Activated naive CD8-positive, alpha-beta T cell treated with anti-CD3 and anti-CD28 coated beads, Interleukin-2, amount 10 ng/mL, durations not matched to agents 7 days and 5 days (primary cell): ENCODE measurements at regions not wholly inside any gene's neighbourhood (a gene's known extent, or its start where the extent isn't known, plus 50 kb on each side); places are given as distances from the start of the nearest gene placed in this dataset.

Experiments used
- ATAC-seq: fragments of 150-1000 bp; cut with Tn5 transposase; one replicate; pipeline ENCODE4 v1.10.0; 2021; ENCODE audit warnings: low read depth, moderate library complexity
- POLR2A ChIA-PET: fragments of 350-600 bp; sonication (Branson Sonifier 250); formaldehyde crosslinking; loops from one replicate; lab custom pipeline; 2021; ENCODE audit warnings: antibody characterized with exemption; lab: Charles Lee
- DNase-seq: peaks from one replicate; pipeline ENCODE4 v3.0.0; 2021
- H3K27ac Mint-ChIP-seq: one replicate; pipeline ENCODE4 v1.8.0; 2022; ENCODE audit warnings: mild to moderate bottlenecking, mixed read lengths
- H3K27me3 Mint-ChIP-seq: one replicate; pipeline ENCODE4 v1.8.0; 2022; ENCODE audit warnings: mild to moderate bottlenecking, moderate library complexity, mixed read lengths
- H3K36me3 Mint-ChIP-seq: one replicate; pipeline ENCODE4 v1.8.0; 2021; ENCODE audit warnings: mild to moderate bottlenecking, mixed read lengths
- H3K4me1 Mint-ChIP-seq: one replicate; pipeline ENCODE4 v1.8.0; 2021; ENCODE audit warnings: mixed read lengths
- H3K4me3 Mint-ChIP-seq: one replicate; pipeline ENCODE4 v1.8.0; 2022; ENCODE audit warnings: mild to moderate bottlenecking, moderate library complexity, mixed read lengths
- H3K9me3 Mint-ChIP-seq: one replicate; pipeline ENCODE4 v1.8.0; 2021; ENCODE audit warnings: mixed read lengths

DNA sequence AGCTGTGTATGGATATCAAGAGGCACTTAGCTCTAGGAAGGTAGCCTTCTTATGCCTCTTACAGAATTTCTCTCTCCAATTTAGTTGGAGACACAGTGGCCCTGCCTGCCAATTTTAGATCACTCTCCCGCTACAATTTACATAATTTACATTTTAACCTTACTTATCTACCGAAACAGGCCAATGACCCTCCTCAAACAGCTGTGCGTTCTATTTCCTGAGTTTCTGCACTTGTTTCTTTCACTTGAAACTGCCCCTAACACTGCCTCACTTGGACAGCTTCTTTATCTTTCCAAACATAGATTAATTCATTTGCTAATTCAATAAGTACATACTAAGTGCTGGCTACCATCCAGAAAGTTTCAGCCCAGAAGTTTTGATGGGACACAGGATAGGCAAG, 52.9 kb upstream of the HDDC2 start:
- peaks cover 1% of the 10 kb centered on the region for H3K4me1 Mint-ChIP-seq
- DNase-seq (no peak), ATAC-seq (no peak)
- H3K27me3 Mint-ChIP-seq, result peaks cover 24% of the 10 kb centered on the region
- POLR2A ChIA-PET, result no interaction called here
- H3K27ac Mint-ChIP-seq, result no peak overlapping the region
- H3K36me3 Mint-ChIP-seq, result no peaks in the 10 kb centered on the region
- no peak overlapping the region for H3K4me3 Mint-ChIP-seq
- no peaks in the 10 kb centered on the region for H3K9me3 Mint-ChIP-seq

DNA sequence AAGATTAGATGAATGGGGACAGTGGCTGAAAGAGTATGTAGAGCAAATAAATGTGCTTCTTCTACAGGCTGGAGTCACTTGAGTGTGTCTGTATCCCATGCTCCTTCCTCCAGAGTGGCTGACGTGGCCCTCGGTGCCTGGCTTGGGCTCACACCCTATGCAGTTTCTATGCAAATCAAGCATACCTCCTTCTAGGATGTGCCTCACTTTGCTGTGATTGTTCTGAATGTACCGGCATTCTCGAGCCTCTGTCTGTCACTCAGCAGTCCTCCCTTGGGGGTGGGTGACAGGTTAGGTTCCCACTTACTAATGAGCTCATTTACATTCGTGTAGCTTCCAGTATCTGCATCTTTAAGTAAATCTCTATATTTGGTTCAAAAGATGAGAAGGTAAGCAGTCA, 55.1 kb upstream of the HDDC2 start:
- Mint-ChIP-seq H3K27me3 (peaks cover 24% of the 10 kb centered on the region), H3K4me1 (peaks cover 1% of the 10 kb centered on the region), H3K36me3 (no peaks in the 10 kb centered on the region), H3K27ac (no peak overlapping the region), H3K4me3 (no peak overlapping the region), H3K9me3 (no peaks in the 10 kb centered on the region)
- ATAC-seq (no peak), DNase-seq (no peak)
- POLR2A ChIA-PET, result no interaction called here

DNA sequence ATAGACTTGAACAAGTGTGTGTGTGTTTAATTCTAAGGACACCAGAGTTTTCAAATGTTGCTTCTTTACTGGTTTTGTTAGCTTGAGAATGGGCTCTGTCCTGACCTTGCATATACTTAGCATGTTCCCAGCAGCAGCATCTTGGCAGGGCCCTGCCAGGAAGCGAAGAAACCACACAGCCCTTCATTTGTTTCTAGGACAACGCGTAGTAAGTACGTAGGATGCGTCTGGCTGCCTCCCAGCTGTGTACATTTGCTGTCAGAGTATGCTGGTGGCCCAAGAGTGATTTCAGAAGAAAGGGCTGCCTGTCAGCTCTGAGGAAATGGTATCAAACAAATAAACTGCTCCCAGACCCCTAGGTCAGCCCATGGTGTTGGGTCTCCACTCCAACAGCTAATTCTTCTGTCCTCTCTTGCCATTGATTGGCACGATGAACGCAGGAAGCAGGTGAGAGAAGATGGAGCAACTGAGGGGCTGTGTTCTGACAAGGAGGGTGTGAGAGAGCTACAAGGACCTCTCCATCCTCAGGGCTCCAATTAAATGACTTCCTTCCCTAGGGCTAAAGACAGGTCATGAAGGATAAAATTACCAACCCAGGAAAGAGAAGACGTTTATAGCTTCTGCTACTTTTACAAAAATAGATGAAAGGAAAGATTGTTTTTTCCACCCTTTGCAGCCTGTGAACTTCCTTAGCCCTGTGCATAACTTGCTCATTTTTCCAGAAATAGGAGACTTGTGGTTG, 55.9 kb upstream of the HDDC2 start:
- peaks cover 4% of the 10 kb centered on the region for H3K4me1 Mint-ChIP-seq
- no peak for DNase-seq
- ATAC-seq, result peak; percentile 47
- H3K27ac Mint-ChIP-seq, result no peak overlapping the region
- H3K9me3 Mint-ChIP-seq, result no peaks in the 10 kb centered on the region
- peaks cover 29% of the 10 kb centered on the region for H3K27me3 Mint-ChIP-seq
- no peak overlapping the region for H3K4me3 Mint-ChIP-seq
- POLR2A ChIA-PET, result no interaction called here
- no peaks in the 10 kb centered on the region for H3K36me3 Mint-ChIP-seq

DNA sequence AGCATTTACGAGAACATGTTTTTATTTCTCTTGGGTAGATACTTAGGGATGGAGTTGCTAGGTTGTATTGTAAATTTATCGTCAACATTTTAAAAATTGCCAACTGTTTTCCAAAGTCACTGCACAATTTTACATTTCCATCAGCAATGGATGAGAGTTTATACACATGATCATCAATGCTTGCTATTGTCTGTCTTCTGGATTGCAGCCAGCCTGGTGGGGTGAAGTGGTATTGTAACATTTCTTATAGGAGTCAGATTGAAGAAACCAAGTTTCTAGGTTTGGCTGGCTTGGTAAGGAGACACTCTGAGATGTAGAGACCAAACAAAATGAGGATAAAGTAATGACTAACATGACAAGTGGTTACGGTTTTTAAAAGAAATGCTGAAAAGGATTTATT, 57.1 kb upstream of the HDDC2 start:
- Mint-ChIP-seq H3K36me3 (no peaks in the 10 kb centered on the region), H3K4me3 (no peak overlapping the region), H3K27me3 (peaks cover 38% of the 10 kb centered on the region), H3K9me3 (no peaks in the 10 kb centered on the region), H3K4me1 (peaks cover 5% of the 10 kb centered on the region), H3K27ac (no peak overlapping the region)
- POLR2A ChIA-PET, result no interaction called here
- DNase-seq, result no peak
- ATAC-seq, result no peak

DNA sequence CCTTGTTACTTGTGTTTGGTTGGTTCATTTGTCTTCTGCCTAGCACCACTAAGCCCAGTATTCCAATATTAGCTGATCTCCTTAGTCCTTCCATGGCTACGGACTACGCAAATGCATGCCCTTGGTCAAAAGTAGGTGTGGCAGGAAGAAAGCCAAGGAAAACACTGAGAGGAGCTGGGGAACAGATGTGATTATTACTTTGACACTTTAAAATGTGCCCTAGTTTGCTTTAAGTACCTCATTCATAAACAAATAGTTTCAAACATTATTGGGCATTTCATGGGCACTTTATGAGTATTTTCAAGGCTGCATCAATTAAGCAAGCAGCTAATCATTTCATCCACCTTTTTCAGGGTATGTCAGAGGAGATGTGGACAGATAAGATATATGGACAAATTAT, 60.1 kb upstream of the HDDC2 start:
- Mint-ChIP-seq H3K27ac (no peak overlapping the region), H3K36me3 (no peaks in the 10 kb centered on the region), H3K4me1 (peaks cover 5% of the 10 kb centered on the region), H3K27me3 (peaks cover 55% of the 10 kb centered on the region), H3K9me3 (no peaks in the 10 kb centered on the region), H3K4me3 (no peak overlapping the region)
- ATAC-seq (no peak), DNase-seq (no peak)
- POLR2A ChIA-PET, result no interaction called here

DNA sequence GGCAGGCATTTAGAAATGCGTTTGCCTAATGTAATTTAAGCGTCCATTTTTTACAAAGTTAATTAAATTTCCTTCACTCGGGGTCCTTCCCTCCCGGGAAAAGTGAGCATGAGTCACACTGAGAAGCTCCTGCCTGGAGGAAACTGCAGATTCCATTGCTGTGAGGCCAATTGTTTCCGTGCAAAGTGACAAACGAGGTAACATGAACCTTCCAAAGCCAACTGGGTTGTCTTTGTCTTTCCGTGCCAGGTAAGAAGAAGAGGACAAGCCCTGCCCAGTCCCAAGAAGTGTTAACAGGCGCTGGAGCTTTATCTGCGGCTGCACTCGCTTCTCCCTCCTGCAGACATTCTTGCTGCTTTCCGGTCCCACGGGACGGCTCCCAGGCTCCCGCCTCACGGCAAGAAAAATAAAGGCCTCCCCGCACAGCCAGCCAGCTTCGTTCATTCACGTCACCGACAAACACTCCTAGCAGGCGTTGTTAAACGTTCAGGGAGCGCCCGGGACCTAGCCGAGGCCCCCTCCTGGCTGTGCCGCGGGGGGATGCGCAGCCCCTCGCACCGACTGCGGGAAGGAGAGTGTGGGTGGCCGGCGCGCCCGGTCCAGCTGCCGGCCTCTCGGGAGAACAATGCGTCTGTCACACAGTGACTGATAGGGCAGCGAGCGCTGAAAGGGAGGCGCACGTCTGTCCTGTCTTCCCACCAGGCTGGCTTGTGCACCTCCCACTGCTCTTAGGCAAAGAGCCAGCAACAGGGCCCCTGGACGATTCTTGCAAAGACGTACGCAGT, 61.5 kb upstream of the HDDC2 start:
- H3K4me1 Mint-ChIP-seq, result peaks cover 3% of the 10 kb centered on the region

DNA sequence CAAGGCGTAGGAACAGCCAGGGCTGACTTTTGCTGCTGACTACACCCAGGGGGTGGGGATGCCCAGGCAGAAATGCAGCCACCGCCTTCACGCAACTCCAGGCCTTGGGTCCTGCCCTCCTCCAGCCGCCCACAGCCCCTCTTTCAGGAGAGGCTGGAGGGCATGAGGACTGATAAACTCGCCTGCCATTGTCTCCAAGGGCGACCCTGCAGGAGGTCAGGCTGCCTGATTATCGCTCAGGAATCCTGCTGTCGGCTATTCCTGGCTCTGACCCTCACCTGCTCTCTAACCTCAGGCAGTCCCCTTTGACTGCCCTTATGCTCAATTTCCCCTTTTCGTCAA, 62.0 kb upstream of the HDDC2 start:
- Mint-ChIP-seq H3K27me3 (peaks cover 55% of the 10 kb centered on the region), H3K27ac (no peak overlapping the region), H3K4me1 (peaks cover 3% of the 10 kb centered on the region), H3K4me3 (no peak overlapping the region), H3K9me3 (no peaks in the 10 kb centered on the region), H3K36me3 (no peaks in the 10 kb centered on the region)
- ATAC-seq (no peak), DNase-seq (no peak)
- POLR2A ChIA-PET, result no interaction called here

More for the DNA sequence above, 61.5 kb upstream of the HDDC2 start:
- H3K4me3 Mint-ChIP-seq, result no peak overlapping the region
- H3K27ac Mint-ChIP-seq, result no peak overlapping the region
- POLR2A ChIA-PET, result no interaction called here
- no peaks in the 10 kb centered on the region for H3K36me3 Mint-ChIP-seq
- H3K9me3 Mint-ChIP-seq, result no peaks in the 10 kb centered on the region
- H3K27me3 Mint-ChIP-seq, result peaks cover 53% of the 10 kb centered on the region
- ATAC-seq (no peak), DNase-seq (no peak)

DNA sequence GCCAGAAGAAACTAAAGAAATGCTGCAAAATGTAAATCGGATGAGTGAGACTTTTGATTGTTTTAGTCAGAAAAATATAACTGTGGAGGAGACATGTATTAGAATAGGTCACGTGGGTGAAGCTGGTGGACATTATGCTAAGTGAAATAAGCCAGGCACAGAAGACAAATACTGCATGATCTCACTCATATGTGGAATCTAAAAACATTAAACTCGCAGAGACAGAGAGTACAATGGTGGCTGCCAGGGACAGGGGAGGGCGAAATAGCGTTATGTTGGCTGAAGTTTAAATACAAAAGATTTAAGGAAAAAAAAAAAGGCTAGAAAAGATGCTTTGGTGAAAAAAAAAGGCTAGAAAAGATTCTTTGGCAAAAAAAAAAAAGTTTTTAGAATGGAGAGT, 63.5 kb upstream of the HDDC2 start:
- DNase-seq, result no peak
- H3K27me3 Mint-ChIP-seq, result peaks cover 51% of the 10 kb centered on the region
- POLR2A ChIA-PET, result no interaction called here
- H3K36me3 Mint-ChIP-seq, result no peaks in the 10 kb centered on the region
- H3K4me3 Mint-ChIP-seq, result no peak overlapping the region
- ATAC-seq, result no peak
- peaks cover 3% of the 10 kb centered on the region for H3K4me1 Mint-ChIP-seq
- no peaks in the 10 kb centered on the region for H3K9me3 Mint-ChIP-seq
- H3K27ac Mint-ChIP-seq, result no peak overlapping the region

DNA sequence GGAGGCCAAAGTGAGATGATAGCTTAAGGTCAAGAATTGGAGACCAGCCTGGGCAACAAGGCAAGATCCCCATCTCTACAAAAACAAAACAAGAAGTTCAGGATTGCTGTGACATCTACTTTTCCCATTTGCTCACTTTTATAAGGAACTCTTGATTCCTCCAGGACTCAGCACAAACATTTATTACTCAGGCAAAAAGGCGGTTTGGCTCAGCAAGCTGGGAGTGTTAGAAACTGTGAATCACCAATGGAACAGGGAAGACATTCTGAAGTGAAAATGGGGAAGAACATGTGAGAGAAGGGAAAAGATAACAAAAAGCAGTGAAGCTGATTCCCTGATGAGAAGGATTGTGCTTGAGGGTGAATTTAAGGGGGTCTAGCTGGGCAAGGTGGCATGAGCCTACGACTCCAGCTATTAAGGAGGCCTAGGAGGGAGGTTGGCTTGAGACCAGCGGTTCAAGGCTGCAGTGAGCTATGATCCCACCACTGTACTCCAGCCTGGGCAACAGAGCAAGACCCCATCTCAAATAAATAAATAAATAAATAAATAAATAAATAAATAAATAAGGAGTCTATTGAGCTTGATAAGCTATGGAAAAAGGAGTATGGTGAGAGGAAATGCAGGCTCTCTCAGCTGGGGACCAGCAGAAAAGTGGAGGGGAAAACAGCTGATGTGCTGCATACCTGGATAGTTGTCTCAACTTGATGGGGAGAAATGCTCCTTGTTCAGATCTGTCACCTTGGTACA, 65.4 kb upstream of the HDDC2 start:
- H3K27ac Mint-ChIP-seq, result no peak overlapping the region
- no peaks in the 10 kb centered on the region for H3K9me3 Mint-ChIP-seq
- no peaks in the 10 kb centered on the region for H3K36me3 Mint-ChIP-seq
- no peak overlapping the region for H3K4me3 Mint-ChIP-seq
- H3K27me3 Mint-ChIP-seq, result peaks cover 43% of the 10 kb centered on the region
- H3K4me1 Mint-ChIP-seq, result peaks cover 3% of the 10 kb centered on the region
- no peak for ATAC-seq
- no peak for DNase-seq
- POLR2A ChIA-PET, result no interaction called here

DNA sequence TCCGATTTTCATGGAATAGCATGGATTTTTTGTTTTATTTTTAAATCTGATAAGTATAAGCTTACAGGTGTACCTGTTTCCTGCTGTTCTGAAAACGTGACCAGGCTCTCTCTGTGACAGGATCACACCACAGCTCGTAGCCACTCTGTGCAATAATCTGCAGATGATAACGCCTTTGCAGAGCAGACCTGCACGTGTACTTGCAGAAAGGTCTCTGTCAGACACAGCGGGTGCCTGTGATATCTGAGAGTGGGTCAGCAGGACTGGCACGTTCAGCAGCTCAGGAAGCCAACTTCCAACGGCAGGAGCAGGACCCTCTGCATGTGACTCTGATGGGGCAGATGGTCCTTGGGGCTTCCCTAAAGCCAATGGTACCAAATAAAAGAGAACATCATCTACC, 68.6 kb upstream of the HDDC2 start:
- Mint-ChIP-seq H3K27me3 (peaks cover 30% of the 10 kb centered on the region), H3K9me3 (no peaks in the 10 kb centered on the region), H3K4me3 (no peak overlapping the region), H3K36me3 (no peaks in the 10 kb centered on the region), H3K4me1 (no peaks in the 10 kb centered on the region), H3K27ac (no peak overlapping the region)
- POLR2A ChIA-PET, result no interaction called here
- no peak for DNase-seq
- ATAC-seq, result no peak

DNA sequence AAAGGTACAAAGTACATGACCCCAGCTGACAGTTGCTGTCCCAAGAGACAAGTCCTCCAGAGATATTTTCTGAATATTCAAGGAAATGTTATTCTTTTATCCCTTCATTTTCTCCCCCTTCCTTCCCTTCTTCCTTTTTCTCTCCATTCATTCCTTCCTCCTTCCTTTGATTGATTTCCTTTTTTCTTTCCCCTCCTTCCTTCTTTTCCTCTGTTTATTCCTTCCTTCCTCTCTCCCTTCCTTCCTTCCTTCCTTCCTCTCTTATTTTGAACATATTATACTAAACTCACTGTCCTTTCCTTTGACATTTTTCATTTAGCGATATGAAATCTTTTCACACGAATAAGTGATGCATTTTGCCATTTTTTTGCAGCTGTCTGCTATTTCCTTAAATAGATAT, 73.2 kb upstream of the HDDC2 start:
- H3K9me3 Mint-ChIP-seq, result no peaks in the 10 kb centered on the region
- H3K27ac Mint-ChIP-seq, result no peak overlapping the region
- H3K36me3 Mint-ChIP-seq, result no peaks in the 10 kb centered on the region
- no peak overlapping the region for H3K4me3 Mint-ChIP-seq
- peaks cover 54% of the 10 kb centered on the region for H3K27me3 Mint-ChIP-seq
- peaks cover 2% of the 10 kb centered on the region for H3K4me1 Mint-ChIP-seq
- ATAC-seq, result no peak
- POLR2A ChIA-PET, result no interaction called here
- no peak for DNase-seq

DNA sequence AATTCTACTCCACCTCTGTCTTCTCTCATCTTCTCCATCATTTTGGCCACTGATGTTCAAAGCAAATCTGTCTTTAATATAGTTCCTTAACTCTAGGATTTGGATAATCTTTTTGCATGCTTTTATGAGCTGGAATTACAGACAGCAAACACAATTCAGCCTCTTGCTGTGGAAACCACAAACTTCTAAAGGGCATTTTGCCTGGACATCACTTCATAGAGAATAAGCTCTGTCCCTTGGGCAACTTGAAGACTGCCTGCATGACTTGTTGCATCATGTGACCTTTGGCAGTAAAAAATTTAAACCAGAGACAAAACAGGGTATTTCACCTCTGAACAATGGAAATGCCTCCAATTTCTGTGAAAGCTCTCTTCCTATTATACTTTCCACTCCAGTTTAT, 74.1 kb upstream of the HDDC2 start:
- DNase-seq (no peak), ATAC-seq (no peak)
- POLR2A ChIA-PET, result no interaction called here
- no peaks in the 10 kb centered on the region for H3K36me3 Mint-ChIP-seq
- peaks cover 2% of the 10 kb centered on the region for H3K4me1 Mint-ChIP-seq
- H3K4me3 Mint-ChIP-seq, result no peak overlapping the region
- H3K27me3 Mint-ChIP-seq, result peaks cover 55% of the 10 kb centered on the region
- H3K9me3 Mint-ChIP-seq, result no peaks in the 10 kb centered on the region
- H3K27ac Mint-ChIP-seq, result no peak overlapping the region

DNA sequence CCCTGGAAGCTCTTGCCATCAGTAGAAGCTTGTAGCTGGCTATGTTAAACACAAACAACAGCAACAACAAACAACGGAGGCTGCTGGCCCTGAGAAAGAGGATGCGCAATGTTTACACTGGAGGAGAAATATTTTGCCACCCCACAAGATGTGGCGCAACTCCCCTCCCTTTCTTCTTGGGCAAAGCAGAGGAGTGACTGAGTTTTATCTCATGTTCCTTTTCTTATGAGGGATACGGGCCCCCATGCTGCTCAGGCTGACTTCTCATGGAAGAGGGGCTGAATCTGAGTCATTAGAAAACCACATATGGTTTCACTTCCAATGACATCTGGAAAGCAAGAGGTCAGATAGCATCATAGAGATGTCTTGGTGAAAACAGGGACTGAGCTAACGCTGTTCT, 75.9 kb upstream of the HDDC2 start:
- Mint-ChIP-seq H3K9me3 (no peaks in the 10 kb centered on the region), H3K27me3 (peaks cover 61% of the 10 kb centered on the region), H3K4me3 (no peak overlapping the region), H3K36me3 (no peaks in the 10 kb centered on the region), H3K4me1 (peaks cover 2% of the 10 kb centered on the region), H3K27ac (no peak overlapping the region)
- POLR2A ChIA-PET, result no interaction called here
- DNase-seq (no peak), ATAC-seq (no peak)

DNA sequence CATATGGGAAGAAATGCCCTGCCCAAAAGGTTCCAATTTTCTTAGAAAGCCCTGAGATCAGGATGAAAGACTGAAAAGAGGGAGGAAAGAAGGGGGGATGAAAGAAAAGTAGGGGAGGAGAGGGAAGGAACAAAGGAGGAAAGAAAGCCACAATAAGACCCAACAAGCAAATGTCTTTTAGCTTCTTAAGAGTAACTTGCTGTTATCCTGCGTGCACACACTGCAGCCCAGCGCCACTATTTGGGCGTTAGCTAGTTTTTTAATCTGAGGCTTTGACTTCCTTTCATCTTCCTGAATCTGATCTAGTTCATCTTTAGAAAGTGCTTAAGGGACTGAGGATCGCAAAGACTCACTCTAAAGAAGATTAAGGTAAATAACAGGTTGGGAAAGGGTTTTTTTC, 77.4 kb upstream of the HDDC2 start:
- Mint-ChIP-seq H3K27me3 (peaks cover 61% of the 10 kb centered on the region), H3K4me1 (peaks cover 2% of the 10 kb centered on the region), H3K36me3 (no peaks in the 10 kb centered on the region), H3K4me3 (no peak overlapping the region), H3K27ac (no peak overlapping the region), H3K9me3 (no peaks in the 10 kb centered on the region)
- POLR2A ChIA-PET, result no interaction called here
- ATAC-seq (no peak), DNase-seq (no peak)
